HG03575 (cell line): ENCODE measurements at regions not wholly inside any gene's neighbourhood (a gene's known extent, or its start where the extent isn't known, plus 50 kb on each side); places are given as distances from the start of the nearest gene placed in this dataset.

Experiments used
- ATAC-seq: cut with Tn5 transposase; IDR thresholded peaks from one replicate; pipeline ENCODE4 v1.9.1; 2021; ENCODE audit not compliant: unreplicated experiment, insufficient number of reproducible peaks, low FRiP score; ENCODE audit errors: extremely low read depth

DNA sequence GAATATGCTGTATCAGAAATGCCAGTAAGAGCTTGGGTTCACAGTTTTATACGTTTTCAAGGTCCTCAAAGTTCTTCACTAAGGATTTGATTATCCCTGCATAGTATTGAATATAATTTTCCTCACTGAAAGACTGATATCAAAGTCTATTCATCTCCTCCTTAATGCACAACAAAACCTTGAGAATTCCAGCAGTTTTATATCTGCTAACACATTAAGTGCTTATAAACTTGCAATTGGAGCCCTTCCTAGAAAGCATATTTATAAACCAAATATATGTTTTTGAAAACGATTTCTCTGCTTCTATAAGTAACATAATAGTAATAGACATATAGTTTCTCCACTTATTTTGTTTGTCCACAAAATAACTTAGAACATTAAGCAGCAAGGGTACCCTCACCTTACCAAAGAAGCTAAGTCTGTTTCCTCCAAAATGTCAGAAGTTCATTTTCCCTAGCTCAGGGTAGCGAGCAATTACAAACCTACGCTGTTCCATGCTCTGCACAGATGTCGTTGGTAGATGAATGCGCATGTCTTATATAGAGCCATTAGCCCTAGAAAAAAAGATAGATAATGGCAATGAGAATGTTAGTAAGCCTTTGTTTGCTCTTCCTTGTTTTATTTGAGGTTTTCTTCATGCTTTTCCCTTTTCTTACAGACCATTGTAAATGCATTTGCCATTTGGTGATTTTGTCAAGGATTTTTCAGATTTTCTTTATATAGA, 213.2 kb downstream of the RBM43 start:
- no peak for ATAC-seq

DNA sequence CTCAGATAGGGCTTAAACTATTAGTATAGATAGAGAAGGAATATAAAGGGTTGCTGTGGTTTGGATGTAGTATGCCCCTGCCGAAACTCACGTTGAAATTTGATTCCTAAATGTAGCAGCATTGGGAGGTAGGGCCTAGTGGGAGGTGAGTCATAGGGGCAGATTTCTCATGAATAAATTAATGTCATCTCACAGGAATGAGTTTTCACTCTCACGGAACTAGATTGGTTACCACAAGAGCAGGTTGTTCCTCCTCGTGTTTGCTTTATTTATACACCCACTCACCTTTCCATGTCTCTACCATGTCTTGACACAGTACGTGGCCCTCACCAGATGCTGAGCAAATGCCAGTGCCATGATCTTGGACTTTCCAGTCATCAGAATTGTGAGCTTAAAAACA, 218.2 kb downstream of the RBM43 start:
- no peak for ATAC-seq

DNA sequence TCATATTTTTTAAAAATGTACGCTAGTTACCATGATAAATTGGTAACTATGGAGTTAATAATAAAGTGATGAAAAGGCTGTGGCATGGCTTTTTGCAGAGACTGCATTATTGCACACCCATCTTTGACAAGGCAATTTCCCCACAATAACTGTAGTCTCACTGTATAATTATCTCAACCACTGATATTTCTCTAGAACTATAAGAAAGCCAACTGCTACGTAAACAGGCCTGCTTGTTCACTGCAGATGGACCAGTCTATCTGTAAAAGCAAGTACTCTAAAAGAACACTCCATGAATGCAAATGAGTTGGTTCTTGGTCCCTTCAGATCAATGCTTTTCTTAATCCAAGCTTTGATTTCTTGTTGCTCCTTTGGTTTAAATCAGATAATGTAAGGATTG, 218.7 kb downstream of the RBM43 start:
- no peak for ATAC-seq

GRCh38 chr2:151040039-151040438, 221.6 kb downstream of the RBM43 start:
- no peak for ATAC-seq

DNA sequence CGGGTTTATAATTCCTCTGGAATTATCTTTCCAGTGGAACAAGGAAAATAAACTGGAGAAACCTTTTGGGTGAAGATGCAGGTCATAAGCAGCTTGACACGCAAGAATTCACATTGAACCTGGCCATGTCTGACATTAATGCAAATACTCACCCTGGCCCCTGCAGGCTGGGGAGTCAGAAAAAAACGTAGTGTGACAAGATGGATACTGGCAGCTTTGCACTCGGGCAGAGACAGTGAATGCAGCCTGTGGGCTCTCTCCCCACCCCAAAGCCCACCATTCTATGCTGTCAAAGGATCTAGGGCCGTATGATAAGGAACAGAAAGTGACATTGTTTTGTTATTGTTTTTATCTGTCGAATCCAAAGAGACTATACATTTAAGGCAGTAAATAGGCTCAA, 223.1 kb downstream of the RBM43 start:
- no peak for ATAC-seq

DNA sequence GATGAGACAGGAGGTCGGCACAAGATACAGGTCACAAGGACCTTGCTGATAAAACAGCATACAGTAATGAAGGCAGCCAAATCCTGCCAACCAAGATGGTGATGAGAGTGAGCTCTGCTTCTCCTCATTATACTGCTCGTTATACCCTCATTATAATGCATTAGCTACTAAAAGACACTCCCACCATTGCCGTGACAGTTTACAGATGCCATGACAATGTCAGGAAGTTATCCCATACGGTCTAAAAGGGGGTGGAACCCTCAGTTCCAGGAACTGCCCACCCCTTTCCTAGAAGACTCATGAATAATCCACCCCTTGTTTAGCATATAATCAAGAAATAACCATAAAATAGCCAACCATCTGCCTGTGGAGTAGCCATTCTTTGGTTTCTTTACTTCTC, 224.2 kb downstream of the RBM43 start:
- ATAC-seq, result no peak

DNA sequence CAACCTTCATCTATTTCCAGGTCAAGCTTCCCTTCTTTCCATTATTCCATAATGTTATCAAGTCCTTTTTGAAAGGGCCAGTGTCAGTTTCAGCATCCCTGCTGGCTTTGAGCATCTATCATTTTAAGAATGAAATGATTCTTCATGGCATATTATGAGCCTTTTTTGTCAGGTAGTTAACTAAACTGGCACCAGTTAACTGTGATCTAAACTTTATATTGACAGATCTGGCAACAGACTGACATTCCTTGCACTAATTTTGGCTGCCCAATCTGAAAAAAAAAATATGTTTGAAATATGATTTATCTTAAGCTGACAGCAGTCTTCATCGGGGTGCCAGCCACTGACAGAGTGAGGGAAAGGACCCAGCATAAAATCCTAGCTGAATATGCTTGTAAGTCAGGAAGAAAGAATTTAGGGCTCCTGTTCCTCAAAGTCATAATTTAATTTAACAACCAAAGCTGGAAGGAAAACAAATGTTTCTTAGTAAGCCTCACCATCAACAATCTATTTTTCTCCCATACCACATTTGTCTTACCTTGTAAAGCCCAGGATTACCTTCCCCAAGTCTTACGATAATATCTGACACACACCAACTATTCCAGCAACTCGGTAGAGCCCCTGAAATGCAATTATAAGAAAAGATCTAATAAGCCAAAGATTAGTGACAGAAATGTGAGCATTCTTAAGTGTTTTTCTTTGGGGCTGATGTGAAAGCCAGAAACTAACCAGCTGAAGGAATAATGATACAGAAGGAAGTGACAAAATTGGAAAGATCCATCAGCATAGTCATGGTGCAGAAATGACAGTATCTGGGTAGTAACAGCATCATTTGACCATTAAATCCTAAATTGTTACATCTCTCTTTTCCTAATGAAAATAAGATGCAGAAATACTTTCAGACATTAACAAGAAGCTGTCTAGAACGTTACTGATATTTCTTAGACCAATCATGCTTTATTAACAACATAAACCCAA, 228.1 kb downstream of the RBM43 start:
- no peak for ATAC-seq

DNA sequence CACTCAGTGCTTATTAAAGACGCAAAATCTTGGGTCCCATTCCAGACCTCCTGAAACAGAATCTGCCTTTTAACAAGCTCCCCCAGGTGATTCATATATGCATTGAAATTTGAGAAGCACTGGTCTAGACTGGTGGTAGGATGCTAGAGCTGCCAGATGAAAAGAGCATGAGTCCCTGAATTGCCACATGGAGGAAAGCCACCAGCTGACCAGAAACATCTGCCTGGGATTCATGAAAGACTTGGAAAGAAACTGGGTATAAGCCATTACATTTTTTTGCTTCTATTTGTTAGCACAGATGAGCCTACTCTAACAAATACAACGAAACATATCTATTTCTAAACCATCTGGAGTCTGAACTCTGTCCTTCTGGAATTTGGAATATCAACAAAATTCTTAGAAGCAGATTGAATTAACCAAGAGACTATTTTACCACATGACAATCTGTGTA, 228.9 kb downstream of the RBM43 start:
- no peak for ATAC-seq

- ATAC-seq, result no peak
Observed at GRCh38 chr2:151030663-151031230, 230.9 kb downstream of the RBM43 start.

DNA sequence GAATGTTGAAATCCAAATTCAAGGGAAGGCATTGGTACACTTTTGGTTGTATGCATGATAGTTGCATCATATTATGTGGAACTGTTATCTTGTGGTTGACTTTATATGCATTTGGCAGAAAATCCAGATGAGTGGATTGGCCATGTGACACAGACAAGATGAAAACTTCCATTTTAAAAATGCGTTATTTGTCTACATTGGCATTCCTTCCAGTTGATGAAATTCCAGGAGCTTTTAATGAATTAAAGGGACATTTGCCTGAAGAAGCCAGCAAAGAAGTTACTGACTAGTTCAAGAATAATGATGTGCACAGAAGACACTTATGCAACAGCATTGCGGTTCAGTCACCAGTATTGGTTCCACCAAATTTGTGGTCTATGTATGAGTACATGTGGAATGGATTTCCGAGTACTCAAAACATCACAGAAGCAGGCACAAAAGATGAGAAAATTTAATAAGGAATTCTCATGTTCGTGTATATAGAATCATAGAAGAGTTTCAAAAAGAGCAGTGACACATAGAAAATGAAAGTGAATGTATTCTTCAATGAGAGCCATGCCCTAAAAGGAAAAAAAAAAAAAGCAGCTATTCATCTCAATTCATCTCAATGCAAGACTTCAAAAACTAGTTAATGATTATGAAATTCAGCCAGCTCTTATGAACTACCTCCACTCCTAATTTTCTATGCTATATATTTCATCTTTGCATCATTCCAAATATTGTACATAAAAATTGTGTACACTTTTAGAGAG, 232.1 kb downstream of the RBM43 start:
- ATAC-seq, result no peak

- no peak for ATAC-seq
Observed at GRCh38 chr2:151028691-151029176, 232.9 kb downstream of the RBM43 start.

DNA sequence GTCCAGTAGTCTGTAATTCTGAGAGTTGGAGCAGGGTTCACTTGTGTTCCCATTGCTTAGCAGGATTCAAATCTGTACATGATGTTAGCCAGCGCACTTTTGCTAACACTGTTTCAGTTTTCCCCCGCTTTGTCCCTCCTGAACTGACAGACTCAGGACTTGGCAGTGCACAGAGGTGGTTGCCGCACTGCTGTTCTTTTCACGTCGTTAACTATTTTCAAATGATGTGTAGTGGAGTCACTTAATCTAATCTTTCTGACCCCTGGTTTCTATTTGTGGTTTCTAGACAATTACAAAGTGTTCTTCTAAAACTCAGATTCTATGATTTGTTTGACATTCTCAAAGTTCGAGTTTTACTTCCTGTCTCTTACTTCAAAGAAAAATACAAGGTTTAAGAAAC, 234.5 kb downstream of the RBM43 start:
- ATAC-seq, result no peak

- ATAC-seq, result no peak
Observed at GRCh38 chr2:151025816-151026215, 235.8 kb downstream of the RBM43 start.

DNA sequence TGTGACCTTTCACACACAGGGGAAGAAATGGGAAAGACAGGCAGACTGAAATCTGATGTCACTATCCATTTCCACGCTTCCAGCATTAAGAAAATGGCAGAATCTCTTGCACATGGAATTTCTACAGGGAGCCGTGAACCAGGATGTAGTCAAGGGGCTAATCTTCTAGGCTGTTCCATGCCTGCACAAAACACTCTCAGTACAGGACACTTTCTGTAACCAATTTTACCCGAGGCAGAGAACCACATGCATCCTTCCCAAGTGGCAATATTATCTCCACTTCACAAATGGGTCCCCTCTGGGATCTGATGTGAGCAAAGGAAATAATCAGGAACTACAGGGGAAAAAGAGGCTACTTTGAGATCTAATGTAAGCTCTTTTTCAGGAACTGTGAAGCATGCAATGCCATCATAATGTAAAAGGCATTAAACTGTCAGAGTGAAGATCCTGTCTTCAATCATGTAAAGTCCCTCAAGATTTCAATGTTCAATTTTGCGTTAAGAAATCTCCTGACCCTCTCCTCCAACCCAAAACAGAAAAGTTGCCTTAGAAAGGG, 236.9 kb downstream of the RBM43 start:
- no peak for ATAC-seq

DNA sequence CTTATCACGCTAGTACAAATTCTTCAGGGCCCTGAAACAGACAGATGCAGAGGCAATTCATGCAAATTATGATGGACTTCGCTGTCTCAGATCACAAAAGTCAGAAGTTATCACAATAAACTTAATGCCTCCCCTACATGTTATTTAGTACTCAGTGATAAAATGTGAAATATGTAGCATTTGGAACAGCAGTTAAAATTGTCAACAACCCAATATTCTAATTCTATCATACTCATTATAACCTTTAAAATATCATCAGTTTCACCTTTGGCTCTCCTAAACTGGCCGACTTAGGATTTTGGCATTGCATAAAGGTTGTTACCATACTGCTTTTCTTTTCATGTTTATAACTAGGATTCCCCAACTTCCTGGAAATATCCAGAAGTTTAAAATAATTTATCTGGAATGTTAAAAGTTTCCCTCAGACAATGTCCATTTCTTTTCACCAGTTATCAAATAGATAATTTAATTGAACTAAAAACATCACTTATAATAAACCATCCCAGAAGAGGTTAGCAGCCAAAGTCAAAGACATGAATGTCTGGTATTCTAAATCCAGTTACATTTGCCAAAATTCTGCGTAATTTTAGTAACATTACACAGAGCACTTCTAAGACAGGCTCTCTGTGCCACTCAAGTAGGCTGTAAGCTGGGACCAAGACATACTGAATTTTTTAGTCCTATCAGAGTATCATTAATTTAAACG, 239.8 kb downstream of the RBM43 start:
- no peak for ATAC-seq

- no peak for ATAC-seq
Observed at GRCh38 chr2:151020411-151020810, 241.3 kb downstream of the RBM43 start.

DNA sequence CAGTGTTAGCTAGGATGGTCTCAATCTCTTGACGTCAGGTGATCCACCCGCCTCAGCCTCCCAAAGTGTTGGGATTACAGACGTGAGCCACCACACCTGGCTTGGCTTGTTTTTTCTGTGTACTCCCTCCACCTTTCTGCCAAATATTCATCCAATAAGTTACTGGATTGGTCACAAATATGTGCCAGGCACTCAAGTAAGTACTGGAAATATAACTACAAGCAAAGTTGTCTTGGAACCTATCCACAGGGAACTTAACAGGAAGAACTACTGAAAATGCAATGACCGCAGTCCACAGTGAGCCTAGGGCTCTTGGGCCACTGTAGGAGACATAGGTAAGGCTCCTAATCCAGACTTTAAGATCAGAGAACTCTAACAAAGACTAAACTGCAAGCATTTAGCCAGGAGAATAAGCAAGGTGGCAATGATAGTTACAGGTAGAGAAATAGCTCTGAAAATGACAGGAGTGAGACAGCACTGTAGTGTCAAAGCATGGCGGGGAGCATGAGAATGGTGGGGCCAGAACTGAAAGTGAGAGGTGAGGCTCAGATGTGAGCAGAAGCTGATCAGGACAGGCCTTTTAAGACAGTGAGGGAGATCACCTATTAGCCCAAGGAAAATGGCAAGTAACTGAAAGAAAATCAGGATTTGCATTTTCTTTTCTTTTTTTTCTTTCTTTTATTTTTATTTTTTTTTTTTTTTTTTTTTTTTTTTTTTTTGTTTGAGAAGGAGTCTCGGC, 252.1 kb downstream of the RBM43 start:
- no peak for ATAC-seq

- no peak for ATAC-seq
Observed at GRCh38 chr2:151007365-151007764, 254.3 kb downstream of the RBM43 start.
